Left renal cortex interstitium (tissue), 4 donors: ENCODE measurements at regions not wholly inside any gene's neighbourhood (a gene's known extent, or its start where the extent isn't known, plus 50 kb on each side); places are given as distances from the start of the nearest gene placed in this dataset.
"Not testable (repeated sequence)": the region's sequence is repeated elsewhere in the genome, so short reads cannot be mapped to it uniquely, and the experiment has no call there.

ENCODE experiments used
- DNase-seq, 4 donors: peaks; one replicate each; pipeline ENCODE4 v3.0.0-alpha.2; 2013; ENCODE audit warnings: low read depth in 4 of 4, low spot score in 2 of 4, missing footprints in 1 of 4

DNA sequence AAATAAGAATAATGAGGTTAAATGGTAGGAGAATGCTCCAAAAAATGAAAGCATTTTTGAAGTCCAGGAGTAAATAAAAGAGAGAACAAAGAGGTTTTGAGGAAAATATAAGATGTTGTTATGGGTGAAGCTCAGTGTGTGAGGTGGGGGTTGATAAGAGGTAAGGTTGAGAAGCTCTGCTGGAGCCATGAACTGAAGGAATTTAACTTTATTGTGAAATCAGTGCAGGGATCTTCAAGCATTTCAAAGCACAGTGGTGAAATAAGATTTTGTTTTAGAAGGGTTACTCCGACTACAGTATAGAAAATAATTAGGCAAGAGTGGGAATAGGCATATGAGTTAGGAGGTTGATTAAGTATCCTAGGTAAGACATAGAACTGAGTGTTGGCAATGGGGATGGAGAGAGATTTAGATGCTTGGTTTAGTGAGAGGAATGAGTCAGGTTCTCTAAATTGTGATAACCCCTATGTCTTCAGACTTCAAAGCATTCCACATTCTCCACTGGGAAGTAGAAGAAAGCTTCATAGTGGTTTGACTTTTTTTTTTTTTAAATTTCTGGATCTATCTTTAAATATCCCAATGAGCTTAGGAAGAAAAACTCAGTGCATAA, 403.2 kb downstream of the AASDHPPT start:
- DNase-seq = no peak

DNA sequence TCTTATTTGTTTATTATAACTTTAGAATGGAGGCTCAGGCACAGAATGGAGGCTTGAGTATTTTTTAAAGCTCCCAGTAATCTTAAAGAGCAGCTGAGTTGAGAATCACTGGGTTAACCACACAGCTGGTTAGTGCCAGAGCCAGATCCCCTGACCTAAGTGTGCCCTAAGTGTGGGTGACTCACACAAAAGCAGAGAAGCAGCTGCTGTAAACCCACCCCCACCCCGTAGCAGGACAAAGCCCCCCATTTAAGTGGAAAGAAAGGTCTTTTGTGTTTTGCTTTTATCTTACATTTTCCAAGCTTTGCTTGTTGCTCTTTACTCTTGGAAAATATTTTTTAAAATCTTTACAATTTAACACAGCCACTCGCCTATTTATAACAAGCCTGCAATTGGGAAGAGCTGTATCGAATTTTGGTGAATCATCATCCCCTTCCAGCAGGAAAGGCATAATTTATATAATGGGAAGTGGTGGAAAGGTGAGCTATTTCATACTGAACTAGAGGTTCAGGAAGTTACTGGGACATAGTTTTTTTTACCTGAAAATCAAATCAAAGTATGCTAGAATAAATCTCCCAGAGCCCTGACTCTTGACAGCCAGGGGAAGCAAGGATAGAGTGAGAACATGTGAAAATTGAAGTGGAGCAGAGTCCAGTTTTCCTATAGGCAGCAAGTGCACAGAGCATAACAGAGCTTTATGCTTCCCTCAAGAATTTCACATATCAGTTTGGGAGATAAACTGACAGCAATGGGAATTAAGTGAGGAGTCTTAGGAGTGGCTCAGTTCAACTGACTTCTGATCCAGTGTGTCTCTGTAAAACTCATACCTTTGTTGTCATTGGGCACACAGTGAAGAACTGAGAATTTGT, 405.7 kb downstream of the AASDHPPT start:
- DNase-seq = no peak

DNA sequence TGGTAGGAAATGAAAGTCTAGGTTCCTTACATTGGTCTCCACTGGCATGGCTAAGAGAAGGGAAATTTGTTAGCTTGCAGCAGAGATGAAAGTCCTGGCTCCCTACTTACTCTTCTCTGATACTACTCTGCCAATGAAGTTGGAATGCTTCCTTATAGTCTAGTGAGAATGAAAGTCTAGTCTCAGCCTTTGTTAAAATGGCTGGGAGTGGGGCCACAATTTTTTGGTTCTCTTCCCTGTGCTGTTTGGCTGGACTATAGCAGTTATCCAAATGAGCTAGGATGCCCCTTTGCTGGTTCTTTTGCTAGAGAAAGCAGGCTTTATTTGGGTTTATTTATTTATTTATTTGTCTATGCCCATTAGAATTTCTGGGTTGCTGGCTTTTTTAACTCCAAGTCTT, 414.3 kb downstream of the AASDHPPT start:
- no peak for DNase-seq

DNA sequence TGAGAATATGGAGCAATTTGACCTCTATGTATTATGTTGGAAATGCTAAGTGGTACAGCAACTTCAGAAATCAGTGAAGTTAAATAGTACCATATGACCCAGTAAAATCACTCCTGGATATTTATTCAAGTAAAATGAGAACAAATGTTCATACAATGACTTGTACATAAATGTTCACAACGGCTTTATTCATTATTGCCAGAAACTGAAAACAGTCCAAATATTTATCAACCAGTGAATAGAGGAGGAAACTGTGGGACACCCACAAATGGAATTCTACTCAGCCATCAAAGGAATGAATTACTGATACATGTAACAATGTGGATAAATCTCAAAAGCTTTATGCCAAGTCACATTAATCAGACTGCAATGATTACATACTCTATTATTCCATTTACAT, 416.3 kb downstream of the AASDHPPT start:
- no peak for DNase-seq

DNA sequence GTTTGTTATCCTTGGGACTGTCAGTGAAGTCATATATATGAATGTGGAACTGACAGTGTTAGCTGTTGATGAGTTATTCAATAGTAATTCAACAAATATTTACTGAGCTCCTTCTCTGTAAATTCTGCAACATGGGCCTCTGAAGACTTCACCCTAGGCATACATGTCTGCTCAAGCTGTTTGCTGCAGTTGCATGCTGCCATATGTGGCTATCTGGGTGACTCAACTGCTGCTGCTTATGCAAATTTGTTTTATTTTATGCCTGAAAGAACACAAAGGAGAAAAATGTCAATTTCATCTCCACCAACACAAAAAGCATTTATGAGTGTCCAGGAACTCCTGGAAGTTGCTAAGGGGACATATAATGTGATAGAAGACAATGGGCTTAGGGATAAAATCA, 417.6 kb downstream of the AASDHPPT start:
- no peak for DNase-seq

DNA sequence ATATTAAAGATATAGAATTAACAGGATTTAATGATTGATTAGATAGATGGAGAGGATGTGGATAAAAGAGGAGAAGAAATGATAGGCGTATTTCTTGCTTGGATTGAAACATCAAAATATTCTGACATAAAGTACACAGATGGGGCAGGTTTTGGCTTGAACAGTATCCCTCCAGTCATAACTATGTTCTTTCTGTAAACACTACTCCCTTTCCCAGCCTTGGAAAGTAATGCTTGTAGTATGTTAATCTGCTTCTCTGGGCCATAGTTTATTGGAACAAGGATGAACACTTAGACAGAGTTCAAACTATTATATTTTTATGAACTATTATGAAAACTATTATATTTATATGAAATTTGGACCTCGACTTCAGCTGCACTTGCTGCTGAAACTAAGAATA, 419.2 kb downstream of the AASDHPPT start:
- no peak for DNase-seq

DNA sequence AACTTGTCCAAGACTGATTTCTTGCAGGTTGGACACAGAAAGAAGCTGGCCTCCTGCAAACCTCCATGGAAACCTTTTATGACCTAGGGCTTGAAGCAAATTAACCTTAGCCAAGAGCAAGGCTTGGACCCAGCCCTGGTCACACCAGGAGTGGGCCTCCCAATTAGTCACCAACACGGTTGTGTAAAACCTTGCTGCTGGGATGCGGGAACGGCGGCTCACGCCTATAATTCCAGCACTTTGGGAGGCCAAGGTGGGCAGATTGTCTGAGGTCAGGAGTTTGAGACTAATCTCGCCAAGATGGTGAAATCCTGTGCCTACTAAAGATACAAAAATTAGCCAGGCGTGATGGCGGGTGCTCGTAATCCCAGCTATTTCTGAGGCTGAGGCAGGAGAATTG, 419.9 kb downstream of the AASDHPPT start:
- no peak for DNase-seq

DNA sequence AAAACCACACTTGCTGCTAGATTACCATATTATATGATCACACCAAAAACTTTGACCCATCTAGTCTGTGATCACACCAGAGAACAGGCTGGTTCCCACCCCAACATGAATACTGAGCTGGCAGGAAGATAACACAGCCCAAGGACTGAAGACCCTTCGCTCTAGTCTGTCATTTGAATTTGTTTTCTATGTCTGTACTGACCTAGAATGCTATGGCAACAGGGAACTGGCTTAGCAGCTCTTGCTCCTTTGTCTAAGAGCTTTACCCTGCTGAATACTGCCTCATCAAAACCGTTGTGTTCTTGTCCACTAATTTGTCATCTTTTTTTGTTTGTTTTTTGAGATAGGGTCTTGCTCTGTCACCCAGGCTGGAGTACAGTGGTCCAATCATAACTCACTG, 420.4 kb downstream of the AASDHPPT start:
- DNase-seq = no peak

DNA sequence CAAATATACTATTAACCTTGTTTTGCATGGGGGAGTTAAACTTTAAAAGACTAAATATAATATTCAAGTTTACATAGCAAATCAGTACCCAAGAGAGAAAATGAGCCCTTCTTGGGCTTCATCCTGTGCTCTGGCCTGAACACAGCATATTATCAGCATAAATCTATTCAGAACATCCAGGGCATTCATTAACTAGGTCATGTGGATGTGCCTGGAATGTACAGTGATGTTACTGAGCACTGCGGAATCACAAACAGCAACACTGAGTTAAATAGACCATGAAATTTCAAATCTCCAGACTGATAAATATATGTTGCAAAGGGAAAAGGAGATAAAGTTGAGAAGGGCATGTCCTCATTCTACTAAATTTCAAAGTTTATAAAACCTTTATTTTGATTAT, 426.4 kb downstream of the AASDHPPT start:
- peak in 1 of 4 donors; percentile 10 for DNase-seq

DNA sequence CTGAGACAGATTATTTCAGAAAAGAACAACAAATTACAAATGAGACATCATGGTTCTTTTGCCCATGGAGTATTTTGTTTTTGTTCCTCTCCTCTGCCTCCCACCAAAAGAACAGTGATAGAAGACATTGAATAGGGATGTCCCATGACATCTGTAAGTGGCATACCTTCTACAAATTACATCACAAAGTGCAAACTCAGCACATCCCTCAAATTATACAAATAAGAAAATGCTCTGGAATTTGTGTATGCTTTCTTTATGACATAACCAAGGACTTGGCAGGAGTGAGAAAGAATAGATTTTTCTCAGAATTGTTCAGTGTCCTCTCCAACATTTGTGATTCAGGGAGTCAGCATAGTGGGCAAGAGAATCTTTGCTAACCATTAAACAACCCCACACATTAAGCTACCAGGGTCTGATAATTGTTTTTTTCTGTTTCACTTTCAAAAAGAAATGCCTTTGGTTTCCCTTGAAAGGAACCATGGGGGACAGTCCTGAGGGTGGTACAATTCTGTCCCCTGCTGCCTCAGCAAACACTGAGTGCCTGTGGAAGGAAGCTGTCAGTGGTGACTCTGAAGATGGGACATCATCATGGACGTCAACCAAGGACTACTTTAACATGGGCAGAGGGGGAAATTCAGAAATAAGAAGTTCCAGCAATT, 430.3 kb downstream of the AASDHPPT start:
- DNase-seq = no peak

DNA sequence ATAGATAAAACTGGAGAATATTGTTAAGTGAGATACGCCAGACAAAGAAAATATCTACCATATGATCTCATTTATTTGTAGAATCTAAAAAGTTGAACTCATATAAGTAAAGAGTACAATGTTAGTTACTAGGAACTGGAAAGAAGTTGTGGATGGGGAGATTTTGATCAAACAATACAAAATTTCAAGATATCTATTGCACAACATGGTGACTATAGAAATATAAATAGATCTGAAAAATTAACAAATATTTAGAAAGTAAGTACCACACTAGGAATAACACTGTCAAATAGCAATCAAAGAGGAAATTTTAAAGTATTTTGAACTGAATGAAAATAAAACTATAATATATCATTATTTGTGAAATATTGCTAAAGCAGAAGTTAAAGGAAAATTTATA, 437.2 kb downstream of the AASDHPPT start:
- no peak for DNase-seq

DNA sequence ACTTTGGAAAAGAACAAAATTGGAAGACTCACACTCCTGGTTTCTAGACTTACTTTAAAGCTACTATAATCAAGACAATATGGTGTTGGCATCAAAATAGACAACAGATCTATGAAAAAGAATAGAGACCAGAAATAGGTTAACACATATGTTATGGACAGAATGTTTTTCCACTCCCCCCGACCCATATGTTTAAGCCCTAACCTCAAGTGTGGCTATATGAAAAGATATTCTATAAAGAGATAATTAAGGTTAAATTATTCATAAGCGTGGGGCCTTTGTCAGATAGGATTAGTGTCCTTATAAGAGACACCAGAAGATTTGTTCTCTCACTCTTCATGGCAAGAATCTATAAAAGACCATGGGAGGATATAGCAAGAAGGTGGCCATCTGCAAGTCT, 440.0 kb downstream of the AASDHPPT start:
- DNase-seq = no peak

DNA sequence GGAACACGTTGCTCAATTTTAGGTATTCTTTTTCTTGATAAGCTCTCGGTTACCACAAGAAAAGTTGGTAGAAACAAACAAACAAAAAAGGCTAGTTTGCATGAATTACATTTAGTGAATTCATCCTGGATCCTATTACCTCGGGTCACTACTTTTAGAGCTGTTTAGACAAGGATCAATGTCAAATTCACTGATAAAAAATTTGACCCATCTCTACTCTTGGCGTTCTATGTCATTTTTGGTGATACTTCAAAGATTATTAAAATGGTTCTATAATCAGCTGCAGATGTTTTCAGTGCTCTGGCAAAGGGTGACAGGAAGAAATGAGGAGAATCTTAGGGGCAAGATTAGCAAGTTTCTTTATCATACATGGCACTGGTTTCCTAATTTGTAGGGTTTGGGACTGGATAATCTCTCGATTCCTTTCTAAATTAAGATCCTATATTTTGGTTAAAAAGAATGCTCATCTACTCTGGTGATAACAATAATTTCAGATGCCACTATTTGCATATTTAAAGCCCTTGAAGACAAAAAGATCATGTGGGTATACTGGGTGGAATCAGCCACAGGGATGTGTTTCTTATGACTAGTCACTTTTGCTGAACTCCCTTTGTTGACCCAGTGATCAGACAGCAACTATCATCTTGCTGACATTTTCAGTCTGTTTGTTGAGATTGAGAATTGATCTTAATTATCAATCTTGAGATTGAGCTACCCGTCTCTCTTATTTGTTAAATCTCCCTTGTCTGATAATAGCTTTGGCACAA, 442.9 kb downstream of the AASDHPPT start:
- DNase-seq = no peak

DNA sequence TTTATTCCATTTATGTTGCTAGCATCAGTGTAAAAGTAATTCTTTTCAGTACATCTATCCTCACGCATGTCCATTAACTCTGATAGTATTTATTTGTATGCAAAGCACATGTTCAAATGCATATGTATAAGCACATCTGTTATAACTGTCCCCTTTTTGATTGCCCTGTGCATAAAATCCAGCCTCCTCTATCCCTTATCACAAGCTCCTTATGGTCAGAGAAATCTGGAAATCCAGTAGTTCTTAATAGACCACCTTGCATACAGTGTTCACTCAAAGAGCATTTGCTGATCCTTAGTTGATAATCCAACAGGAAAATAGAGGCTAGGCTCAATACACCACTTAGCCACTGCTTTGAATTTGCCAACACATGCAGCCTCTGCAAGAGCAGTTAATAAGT, 443.5 kb downstream of the AASDHPPT start:
- DNase-seq = no peak

DNA sequence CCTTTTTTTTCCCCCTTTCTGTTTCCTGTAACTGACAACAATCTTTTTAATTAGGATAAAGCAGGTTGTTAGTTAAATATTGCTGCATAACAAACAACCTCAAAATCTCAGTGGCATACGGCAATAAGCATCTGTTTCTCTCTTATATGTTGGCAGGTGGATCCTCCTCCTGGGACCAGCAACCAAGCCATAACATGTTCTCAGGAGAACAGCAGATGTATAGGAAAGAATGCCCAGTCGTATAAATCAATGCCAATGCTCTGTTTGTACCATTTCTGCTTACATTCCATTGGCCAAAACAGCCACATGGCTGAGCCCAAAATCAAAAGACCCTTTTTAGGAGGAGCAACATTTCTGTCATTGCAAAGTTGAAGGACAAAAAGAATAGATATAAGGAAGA, 445.7 kb downstream of the AASDHPPT start:
- no peak for DNase-seq

DNA sequence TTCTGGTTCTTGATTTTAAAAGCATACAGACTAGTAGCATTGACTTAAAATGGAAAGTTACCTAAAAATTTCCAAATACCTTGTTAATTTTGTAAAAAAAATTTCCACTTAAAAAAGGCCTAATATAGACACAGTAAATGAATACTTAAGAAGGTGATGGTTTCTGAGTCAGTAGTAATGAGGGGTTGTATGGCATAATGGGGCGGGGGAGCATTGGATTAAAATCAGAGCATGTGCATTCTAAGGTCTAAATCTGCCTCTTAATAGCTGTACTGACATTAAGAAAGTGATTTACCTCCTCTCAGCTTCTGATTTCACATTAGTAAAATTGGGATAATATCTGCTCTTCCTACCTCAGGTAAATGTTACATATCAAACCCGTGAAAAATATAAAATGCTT, 446.5 kb downstream of the AASDHPPT start:
- no peak for DNase-seq

DNA sequence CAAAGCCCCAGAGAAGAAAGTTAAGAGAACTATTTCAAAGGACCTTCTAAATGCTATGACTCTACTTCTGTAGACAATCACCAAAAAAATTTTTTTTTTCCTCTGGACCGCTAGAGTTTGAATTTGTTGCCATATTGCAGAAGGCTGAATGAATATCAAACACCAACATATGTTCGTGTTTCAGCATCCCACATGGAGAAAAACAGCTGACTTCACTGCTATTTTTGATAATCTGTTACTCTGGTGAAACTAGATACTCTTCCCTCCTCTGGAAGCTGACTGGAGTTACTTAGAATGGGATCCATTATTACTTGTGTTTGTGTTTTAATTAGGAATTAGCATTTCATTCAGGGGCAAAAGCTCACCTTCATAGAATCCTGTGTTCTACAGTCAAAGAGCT, 447.0 kb downstream of the AASDHPPT start:
- no peak for DNase-seq

DNA sequence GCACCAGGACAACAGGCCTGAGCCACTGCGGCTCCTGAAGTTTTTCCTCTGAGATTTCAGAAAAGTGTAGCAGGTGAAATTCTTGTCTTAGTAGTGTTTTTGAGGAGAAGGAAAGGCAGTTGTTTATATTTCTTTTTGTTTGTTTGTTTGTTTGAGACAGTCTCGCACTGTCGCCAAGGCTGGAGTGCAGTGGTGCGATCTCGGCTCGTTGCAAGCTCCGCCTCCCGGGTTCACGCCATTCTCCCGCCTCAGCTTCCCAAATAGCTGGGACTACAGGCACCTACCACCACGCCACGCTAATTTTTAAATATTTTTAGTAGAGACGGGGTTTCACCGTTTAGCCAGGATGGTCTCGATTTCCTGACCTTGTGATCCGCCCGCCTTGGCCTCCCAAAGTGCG, 454.2 kb downstream of the AASDHPPT start:
- not testable (repeated sequence) for DNase-seq

DNA sequence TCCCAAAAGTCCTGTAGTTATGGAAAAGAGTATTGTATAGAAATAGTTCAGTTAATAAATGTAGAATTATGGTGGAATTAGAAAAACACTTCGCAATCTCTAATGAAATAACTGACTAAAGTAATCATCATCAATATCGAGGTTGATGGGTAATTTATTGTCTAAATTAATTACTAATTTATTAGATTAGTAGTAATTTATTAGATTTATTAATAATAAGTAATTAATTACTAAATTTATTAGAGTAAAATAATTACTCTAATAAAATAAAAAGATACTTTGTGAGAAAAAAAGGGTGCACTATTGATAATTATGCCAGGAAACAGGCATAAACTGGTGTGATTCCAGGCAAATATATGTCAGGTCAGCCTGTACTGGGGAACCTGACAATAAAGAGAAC, 455.6 kb downstream of the AASDHPPT start:
- DNase-seq = no peak

DNA sequence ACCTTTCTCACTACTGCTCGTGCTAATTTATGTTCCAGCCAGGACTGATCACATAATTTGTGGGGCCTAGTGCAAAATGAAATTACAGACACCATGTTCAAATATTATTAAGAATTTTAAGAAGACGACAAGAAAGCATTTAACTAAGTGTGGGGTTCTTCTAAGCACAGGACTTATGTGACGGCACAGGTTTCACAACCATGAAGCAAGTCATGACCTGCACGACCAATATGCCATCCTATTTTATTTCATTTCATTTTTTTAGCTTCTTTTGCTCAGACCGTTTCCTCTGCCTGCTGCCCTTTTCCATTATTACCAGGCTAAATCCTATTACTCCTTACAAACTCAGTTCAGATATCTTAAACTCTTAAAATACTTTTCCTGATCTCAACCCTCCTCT, 462.5 kb downstream of the AASDHPPT start:
- no peak for DNase-seq

DNA sequence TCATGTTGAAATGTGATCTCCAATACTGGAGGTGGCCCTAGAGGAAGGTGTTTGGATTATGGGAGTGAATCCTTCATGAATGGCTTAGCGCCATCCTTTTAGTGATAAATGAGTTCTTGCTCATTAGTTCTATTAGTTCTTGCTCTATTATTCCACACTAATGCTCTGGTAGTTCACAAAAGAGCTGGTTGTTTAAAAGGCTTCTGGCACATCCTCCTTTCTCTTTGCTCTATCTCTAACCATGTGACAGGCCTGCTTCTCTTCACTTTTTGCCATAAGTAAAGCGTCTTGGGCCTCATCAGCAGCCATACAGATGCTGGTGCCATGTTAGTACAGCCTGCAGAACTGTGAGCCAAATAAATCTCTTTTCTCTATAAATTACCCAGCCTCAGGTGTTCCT, 469.9 kb downstream of the GUCY1A2 start:
- no peak for DNase-seq
